ENCODE measurements at regions not wholly inside any gene's neighbourhood (a gene's known extent, or its start where the extent isn't known, plus 50 kb on each side); places are given as distances from the start of the nearest gene placed in this dataset.
"Not testable (repeated sequence)": the region's sequence is repeated elsewhere in the genome, so short reads cannot be mapped to it uniquely, and the experiment has no call there.

- no peak for DNase-seq (ENCODE audit: low read depth, low spot score)
Observed at GRCh38 chr9:111276431-111277128, 53.4 kb downstream of the OR2K2 start.

GRCh38 chr9:111274737-111275136 is 55.3 kb downstream of the OR2K2 start:
- DNase-seq (ENCODE audit: low read depth, low spot score) = no peak

GRCh38 chr9:111272581-111272980 is 57.4 kb downstream of the OR2K2 start:
- DNase-seq (ENCODE audit: low read depth, low spot score) = no peak

- DNase-seq (ENCODE audit: low read depth, low spot score) = no peak
Observed at GRCh38 chr9:111271481-111272080, 58.4 kb downstream of the OR2K2 start.

- DNase-seq (ENCODE audit: low read depth, low spot score) = no peak
Observed at GRCh38 chr9:111271047-111271446, 59.0 kb downstream of the OR2K2 start.

GRCh38 chr9:111266024-111266423 is 64.0 kb downstream of the OR2K2 start:
- DNase-seq (ENCODE audit: low read depth, low spot score) = not testable (repeated sequence)

- DNase-seq (ENCODE audit: low read depth, low spot score) = no peak
Observed at GRCh38 chr9:111263116-111263515, 66.9 kb downstream of the OR2K2 start.

GRCh38 chr9:111258875-111259271 is 71.2 kb downstream of the OR2K2 start:
- DNase-seq (ENCODE audit: low read depth, low spot score) = no peak

- no peak for DNase-seq (ENCODE audit: low read depth, low spot score)
Observed at GRCh38 chr9:111258209-111258874, 71.7 kb downstream of the OR2K2 start.

- no peak for DNase-seq (ENCODE audit: low read depth, low spot score)
Observed at GRCh38 chr9:111253742-111254437, 76.1 kb downstream of the OR2K2 start.

GRCh38 chr9:111250875-111251842 is 78.9 kb downstream of the OR2K2 start:
- DNase-seq (ENCODE audit: low read depth, low spot score) = no peak

GRCh38 chr9:111237447-111237846 is 92.6 kb downstream of the OR2K2 start:
- DNase-seq (ENCODE audit: low read depth, low spot score) = no peak

- DNase-seq (ENCODE audit: low read depth, low spot score) = no peak
Observed at GRCh38 chr9:111236332-111236731, 93.7 kb downstream of the OR2K2 start.

GRCh38 chr9:111233963-111234362 is 96.1 kb downstream of the OR2K2 start:
- no peak for DNase-seq (ENCODE audit: low read depth, low spot score)

GRCh38 chr9:111232997-111233790 is 96.8 kb downstream of the OR2K2 start:
- peak; percentile 6 for DNase-seq (ENCODE audit: low read depth, low spot score)

- no peak for DNase-seq (ENCODE audit: low read depth, low spot score)
Observed at GRCh38 chr9:111231801-111232580, 98.0 kb downstream of the OR2K2 start.

GRCh38 chr9:111222757-111223156 is 107.3 kb downstream of the OR2K2 start:
- DNase-seq (ENCODE audit: low read depth, low spot score) = no peak

GRCh38 chr9:111212874-111213273 is 117.2 kb downstream of the OR2K2 start:
- no peak for DNase-seq (ENCODE audit: low read depth, low spot score)

- DNase-seq (ENCODE audit: low read depth, low spot score) = no peak
Observed at GRCh38 chr9:111198936-111199335, 131.1 kb downstream of the OR2K2 start.

GRCh38 chr9:111197256-111197655 is 132.8 kb downstream of the OR2K2 start:
- no peak for DNase-seq (ENCODE audit: low read depth, low spot score)

Measured in smooth muscle cell of the brain vasculature (primary cell).